Muscle layer of colon (tissue), 2 donors: ENCODE measurements at regions not wholly inside any gene's neighbourhood (a gene's known extent, or its start where the extent isn't known, plus 50 kb on each side); places are given as distances from the start of the nearest gene placed in this dataset.
"Not testable (repeated sequence)": the region's sequence is repeated elsewhere in the genome, so short reads cannot be mapped to it uniquely, and the experiment has no call there.

Source experiments
- H3K27ac ChIP-seq: one replicate; pipeline ENCODE4 v1.7.0; 2013; ENCODE audit warnings: low read depth, mild to moderate bottlenecking, low read length, moderate library complexity
- H3K27me3 ChIP-seq, 2 donors: one replicate each; pipeline ENCODE4 v1.7.0; 2013; ENCODE audit warnings: low read length in 2 of 2, mild to moderate bottlenecking in 2 of 2; ENCODE audit not compliant: insufficient read depth in 2 of 2, control insufficient read depth in 1 of 2
- H3K36me3 ChIP-seq: one replicate; pipeline ENCODE4 v1.7.0; 2013; ENCODE audit warnings: mild to moderate bottlenecking, low read length; ENCODE audit not compliant: insufficient read depth
- H3K4me1 ChIP-seq: one replicate; pipeline ENCODE4 v1.7.0; 2013; ENCODE audit warnings: mild to moderate bottlenecking, low read length; ENCODE audit not compliant: insufficient read depth
- H3K4me3 ChIP-seq, 2 donors: one replicate each; pipeline ENCODE4 v1.7.0; 2013; ENCODE audit warnings: low read length in 2 of 2, low read depth in 1 of 2, mild to moderate bottlenecking in 1 of 2, moderate library complexity in 1 of 2
- H3K9ac ChIP-seq: one replicate; pipeline ENCODE4 v1.7.0; 2013; ENCODE audit warnings: low read length
- H3K9me3 ChIP-seq: one replicate; pipeline ENCODE4 v1.7.0; 2013; ENCODE audit warnings: mild to moderate bottlenecking, low read length
- donor health status: abdominal sarcoma.
- donor health status: Adenocarcinoma of cecum.

DNA sequence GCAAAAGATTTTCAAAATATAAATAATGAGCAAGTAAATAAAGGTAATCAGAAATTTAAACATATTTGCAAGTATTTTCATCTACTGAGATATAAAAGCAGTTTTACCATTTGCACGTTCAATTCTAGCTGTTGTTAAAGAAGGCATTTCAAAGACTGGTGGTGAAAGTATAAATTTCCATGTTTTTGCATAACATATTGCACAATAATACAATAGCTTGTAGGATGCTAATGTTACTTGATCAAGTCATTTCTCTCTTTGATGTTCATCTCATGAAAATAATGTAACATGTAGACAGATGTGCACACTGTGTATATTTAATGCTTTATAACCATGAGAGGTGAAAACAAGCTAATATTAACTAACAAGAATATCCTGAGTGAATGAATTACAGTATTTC lies 651.9 kb downstream of the CDH9 start:
- Histone ChIP-seq H3K27ac (no peak overlapping the region), H3K4me1 (no peaks in the 10 kb centered on the region), H3K9me3 (no peaks in the 10 kb centered on the region), H3K4me3 (no peak overlapping the region), H3K9ac (no peak overlapping the region), H3K36me3 (no peaks in the 10 kb centered on the region), H3K27me3 (no peaks in the 10 kb centered on the region)

DNA sequence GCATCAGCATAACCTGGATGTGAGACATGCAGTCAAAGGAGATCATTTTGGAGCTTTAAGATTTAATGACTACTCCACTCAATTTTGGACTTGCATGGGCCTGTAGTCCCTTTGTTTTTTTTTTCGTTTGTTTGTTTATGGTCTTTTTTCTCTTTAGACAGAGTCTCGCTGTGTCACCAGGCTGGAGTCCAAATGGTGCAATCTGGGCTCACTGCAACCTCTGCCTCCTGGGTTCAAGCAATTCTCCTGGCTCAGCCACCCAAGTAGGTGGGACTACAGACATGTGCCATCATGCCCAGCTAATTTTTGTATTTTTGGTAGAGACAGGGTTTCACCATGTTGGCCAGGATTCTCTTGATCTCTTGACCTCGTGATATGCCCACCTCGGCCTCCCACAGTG lies 673.8 kb downstream of the CDH9 start:
- not testable (repeated sequence) for H3K9me3 ChIP-seq, H3K4me1 ChIP-seq, H3K27me3 ChIP-seq, H3K9ac ChIP-seq, H3K36me3 ChIP-seq, H3K4me3 ChIP-seq, H3K27ac ChIP-seq

DNA sequence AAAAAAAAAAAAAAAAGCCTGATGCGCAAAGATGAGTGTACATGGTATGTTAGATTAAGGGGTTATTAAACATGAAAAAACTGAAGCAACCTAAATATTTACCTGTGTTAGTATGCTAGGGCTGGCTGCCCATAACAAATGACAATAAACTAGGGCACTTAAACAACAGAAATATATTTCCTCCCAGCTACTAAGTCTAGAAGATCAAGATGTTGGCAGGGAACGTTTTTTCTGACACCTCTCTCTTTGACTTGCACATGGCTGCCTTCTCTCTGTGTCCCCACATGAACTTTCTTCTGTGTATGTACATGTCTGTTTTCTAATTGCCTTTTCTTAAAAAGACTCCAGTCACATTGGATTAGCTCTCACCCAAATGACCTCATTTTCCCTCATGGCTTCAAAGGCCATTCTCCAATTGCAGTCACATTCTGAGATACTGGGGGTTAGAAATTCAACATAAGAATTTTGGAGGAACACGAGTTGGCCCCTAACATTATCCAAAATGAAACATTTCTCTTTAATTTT lies 694.5 kb downstream of the CDH9 start:
- Histone ChIP-seq H3K36me3 (no peaks in the 10 kb centered on the region), H3K4me1 (no peaks in the 10 kb centered on the region), H3K9ac (no peak overlapping the region), H3K4me3 (no peak overlapping the region), H3K27ac (no peak overlapping the region), H3K9me3 (no peaks in the 10 kb centered on the region), H3K27me3 (no peaks in the 10 kb centered on the region)

DNA sequence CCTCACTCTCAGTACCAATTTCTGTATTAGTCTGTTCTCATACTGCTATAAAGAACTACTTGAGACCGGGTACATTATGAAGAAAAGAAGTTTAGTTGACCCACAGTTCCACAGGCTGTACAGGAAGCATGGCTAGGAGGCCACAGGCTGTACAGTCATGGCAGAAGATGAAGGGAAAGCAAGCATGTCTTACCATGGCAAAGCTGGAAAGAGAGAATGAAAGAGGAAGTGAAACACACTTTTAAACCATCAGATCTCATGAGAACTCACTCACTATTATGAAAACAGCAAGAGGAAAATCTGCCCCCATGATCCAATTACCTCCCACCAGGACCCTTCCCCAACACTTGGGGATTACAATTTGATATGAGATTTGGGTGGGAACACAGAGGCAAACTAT lies 698.8 kb downstream of the CDH9 start:
- Histone ChIP-seq H3K4me3 (no peak overlapping the region), H3K9ac (no peak overlapping the region), H3K27ac (no peak overlapping the region), H3K27me3 (no peaks in the 10 kb centered on the region), H3K4me1 (no peaks in the 10 kb centered on the region), H3K36me3 (no peaks in the 10 kb centered on the region), H3K9me3 (no peaks in the 10 kb centered on the region)

DNA sequence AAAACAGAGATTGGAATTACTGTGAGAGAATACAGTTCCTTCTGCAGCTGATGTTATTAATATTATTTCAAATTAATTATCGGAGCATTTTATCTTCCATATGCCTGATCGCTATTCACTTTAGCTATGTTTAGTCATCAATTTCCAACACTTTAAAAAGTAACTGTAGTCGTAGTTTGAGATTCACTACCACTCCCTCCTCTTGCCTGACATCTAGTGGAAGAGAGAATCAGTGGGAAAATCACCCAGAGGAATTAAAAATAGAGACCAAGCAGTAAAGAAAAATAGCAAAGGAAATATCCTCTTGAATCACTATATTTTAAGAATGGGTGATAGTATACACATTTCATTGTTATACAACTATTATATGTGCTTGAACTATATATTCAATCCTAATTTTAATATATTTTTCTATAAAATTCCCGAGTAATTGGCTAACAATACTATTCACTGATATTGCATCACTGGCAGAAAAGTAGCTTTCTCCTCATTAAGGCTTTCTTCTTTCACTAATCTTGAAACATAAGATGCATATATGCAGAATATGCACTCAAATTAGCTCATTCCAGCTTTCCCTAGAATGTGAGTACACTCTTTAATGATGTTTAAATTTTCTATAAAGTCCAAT lies 708.7 kb downstream of the CDH9 start:
- Histone ChIP-seq H3K36me3 (no peaks in the 10 kb centered on the region), H3K9me3 (no peaks in the 10 kb centered on the region), H3K27ac (no peak overlapping the region), H3K27me3 (no peaks in the 10 kb centered on the region), H3K9ac (no peak overlapping the region), H3K4me1 (no peaks in the 10 kb centered on the region), H3K4me3 (no peak overlapping the region)

- H3K4me1 ChIP-seq: no peaks in the 10 kb centered on the region
- H3K9me3 ChIP-seq: no peaks in the 10 kb centered on the region
- no peak overlapping the region for H3K4me3 ChIP-seq
Measured at GRCh38 chr5:26326153-26326759, 712.1 kb downstream of the CDH9 start.

GRCh38 chr5:26325432-26325831 lies 713.0 kb downstream of the CDH9 start:
- not testable (repeated sequence) for H3K27ac ChIP-seq, H3K36me3 ChIP-seq, H3K9me3 ChIP-seq

More at GRCh38 chr5:26326153-26326759, 712.1 kb downstream of the CDH9 start:
- Histone ChIP-seq H3K36me3 (no peaks in the 10 kb centered on the region), H3K27ac (no peak overlapping the region), H3K27me3 (no peaks in the 10 kb centered on the region), H3K9ac (no peak overlapping the region)

GRCh38 chr5:26324273-26324895 lies 714.0 kb downstream of the CDH9 start:
- H3K4me1 ChIP-seq, H3K36me3 ChIP-seq, H3K9me3 ChIP-seq, H3K4me3 ChIP-seq, H3K27ac ChIP-seq, H3K9ac ChIP-seq, H3K27me3 ChIP-seq: not testable (repeated sequence)

More at GRCh38 chr5:26325432-26325831, 713.0 kb downstream of the CDH9 start:
- not testable (repeated sequence) for H3K4me3 ChIP-seq, H3K4me1 ChIP-seq, H3K9ac ChIP-seq, H3K27me3 ChIP-seq

GRCh38 chr5:26323794-26324193 lies 714.6 kb downstream of the CDH9 start:
- Histone ChIP-seq H3K27me3 (no peaks in the 10 kb centered on the region), H3K4me1 (no peaks in the 10 kb centered on the region), H3K9ac (no peak overlapping the region), H3K36me3 (no peaks in the 10 kb centered on the region), H3K9me3 (no peaks in the 10 kb centered on the region), H3K27ac (no peak overlapping the region), H3K4me3 (no peak overlapping the region)

DNA sequence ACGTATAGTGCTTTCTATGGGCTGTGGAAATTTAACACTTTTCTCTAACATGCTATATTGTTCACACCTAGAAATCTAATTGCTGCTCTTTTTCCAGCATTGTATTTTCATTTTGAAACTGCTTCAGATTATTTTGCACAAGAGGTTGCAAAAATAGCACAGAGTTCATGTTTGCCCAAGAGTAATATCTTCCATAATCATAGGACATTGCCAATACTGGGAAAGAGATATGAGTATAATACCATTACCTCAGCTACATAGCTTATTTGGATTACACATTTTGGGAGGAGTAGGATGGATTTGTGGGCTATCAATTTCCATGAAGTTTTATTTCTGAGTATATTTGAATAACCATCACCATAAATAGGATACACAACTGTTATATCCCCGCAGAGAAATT lies 717.1 kb downstream of the CDH9 start:
- Histone ChIP-seq H3K4me1 (no peaks in the 10 kb centered on the region), H3K9ac (no peak overlapping the region), H3K27ac (no peak overlapping the region), H3K27me3 (no peaks in the 10 kb centered on the region), H3K36me3 (no peaks in the 10 kb centered on the region), H3K4me3 (no peak overlapping the region), H3K9me3 (no peaks in the 10 kb centered on the region)

DNA sequence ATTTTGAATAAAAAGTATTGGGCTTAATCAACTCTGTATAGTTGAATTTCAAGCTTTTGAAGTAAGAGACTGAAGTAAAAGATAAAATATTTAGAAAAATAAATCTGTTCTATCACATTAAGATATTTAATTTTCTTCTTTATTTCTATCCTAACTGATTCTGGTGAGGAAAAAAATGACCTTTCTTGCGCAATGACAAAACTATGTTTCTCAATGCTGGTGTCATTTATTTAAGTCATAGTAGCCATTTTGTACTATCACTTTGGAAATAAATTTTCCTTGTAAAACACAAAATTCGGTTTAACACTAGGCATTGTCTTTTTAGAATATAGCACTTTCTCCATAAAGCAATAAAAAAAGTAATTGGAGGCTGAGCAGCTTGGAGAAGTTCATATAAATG lies 728.0 kb downstream of the CDH9 start:
- Histone ChIP-seq H3K4me3 (no peak overlapping the region), H3K27me3 (no peaks in the 10 kb centered on the region), H3K27ac (no peak overlapping the region), H3K36me3 (no peaks in the 10 kb centered on the region), H3K9me3 (no peaks in the 10 kb centered on the region), H3K4me1 (no peaks in the 10 kb centered on the region), H3K9ac (no peak overlapping the region)

- H3K27me3 ChIP-seq: no peaks in the 10 kb centered on the region
- H3K4me3 ChIP-seq: no peak overlapping the region
- no peaks in the 10 kb centered on the region for H3K9me3 ChIP-seq
- H3K9ac ChIP-seq: no peak overlapping the region
- H3K4me1 ChIP-seq: no peaks in the 10 kb centered on the region
- H3K36me3 ChIP-seq: no peaks in the 10 kb centered on the region
- H3K27ac ChIP-seq: no peak overlapping the region
Measured at GRCh38 chr5:26295541-26295940, 742.8 kb downstream of the CDH9 start.
